ENCODE measurements at regions not wholly inside any gene's neighbourhood (a gene's known extent, or its start where the extent isn't known, plus 50 kb on each side); places are given as distances from the start of the nearest gene placed in this dataset.
A peak's percentile ranks its signal among the peaks of the same experiment; 100 is the strongest.
"Not testable (repeated sequence)": the region's sequence is repeated elsewhere in the genome, so short reads cannot be mapped to it uniquely, and the experiment has no call there.

DNA sequence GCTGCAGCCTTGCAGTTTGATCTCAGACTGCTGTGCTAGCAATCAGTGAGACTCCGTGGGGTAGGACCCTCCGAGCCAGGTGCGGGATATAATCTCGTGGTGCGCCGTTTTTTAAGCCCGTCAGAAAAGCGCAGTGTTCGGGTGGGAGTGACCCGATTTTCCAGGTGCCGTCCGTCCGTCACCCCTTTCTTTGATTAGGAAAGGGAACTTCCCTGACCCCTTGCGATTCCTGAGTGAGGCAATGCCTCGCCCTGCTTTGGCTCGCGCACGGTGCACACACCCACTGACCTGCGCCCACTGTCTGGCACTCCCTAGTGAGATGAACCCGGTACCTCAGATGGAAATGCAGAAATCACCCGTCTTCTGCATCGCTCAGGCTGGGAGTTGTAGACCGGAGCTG is 203.2 kb downstream of the SNCAIP start:
- not testable (repeated sequence) for DNase-seq

DNA sequence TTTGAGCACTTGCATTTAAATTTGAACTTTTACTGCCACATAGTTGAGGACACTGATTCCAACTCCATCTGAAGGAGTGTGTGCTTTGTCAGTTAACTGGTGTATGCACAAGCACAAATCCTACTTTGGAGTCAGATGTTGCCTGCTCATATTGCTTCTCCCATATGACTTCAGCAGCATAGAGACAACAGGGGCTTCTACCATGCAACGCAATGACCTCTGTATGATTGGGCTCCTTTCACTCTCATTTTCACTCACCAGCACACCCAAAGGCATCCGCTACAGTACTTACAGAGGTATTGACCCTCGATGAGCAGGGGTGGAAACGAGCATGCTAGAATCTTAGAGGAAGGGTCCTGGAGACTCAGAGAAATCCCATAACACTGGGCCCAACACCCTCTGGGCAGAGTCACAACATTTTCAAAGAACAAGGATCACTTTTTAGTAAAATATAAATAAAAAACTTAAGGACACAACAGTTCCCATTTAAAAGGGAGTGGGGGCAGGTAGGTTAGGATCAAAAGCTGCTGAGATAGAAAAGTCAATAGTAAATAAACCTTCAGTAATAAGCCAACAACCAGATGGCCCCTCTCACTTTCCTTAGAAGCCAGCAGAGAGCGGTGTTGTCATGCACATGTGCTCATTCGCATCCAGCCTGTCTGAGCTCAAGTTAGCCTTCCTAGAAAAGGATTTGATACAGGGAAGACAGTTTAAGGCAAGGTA is 203.8 kb downstream of the SNCAIP start:
- peak in 1 of 5 donors; percentile 3 for DNase-seq

DNA sequence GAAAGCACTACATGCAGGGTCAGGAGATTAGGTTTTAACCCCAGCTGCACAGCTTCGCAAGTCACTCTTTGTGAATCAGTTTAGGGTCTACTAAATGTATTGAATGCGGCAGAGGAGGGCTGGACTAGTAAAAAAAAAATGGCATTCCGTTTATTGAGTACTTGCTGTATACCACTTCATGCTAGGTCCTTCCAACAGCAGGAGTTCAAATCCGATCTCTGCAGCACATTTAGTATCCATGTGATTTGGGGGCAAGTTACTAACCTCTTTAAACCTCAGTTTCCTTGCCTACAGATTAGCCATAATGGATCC is 204.4 kb downstream of the SNCAIP start:
- no peak for DNase-seq

DNA sequence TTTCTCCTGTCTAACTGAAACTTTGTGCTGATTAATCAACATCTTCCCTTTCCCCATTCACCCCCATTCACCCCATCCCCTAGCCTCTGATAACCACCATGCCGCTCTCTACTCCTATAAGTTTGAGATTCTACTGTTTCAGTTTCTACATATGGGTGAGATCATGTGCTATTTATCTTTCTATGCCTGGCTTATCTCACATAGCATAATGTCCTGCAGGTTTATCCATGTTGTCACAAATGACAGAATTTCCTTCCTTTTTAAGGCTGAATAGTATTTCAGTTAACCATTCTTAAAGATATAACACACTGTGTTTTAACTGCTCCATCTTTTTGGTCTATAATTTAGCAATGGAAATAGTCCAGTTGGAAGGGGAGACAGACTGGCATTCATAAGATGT is 205.1 kb downstream of the SNCAIP start:
- no peak for DNase-seq

DNA sequence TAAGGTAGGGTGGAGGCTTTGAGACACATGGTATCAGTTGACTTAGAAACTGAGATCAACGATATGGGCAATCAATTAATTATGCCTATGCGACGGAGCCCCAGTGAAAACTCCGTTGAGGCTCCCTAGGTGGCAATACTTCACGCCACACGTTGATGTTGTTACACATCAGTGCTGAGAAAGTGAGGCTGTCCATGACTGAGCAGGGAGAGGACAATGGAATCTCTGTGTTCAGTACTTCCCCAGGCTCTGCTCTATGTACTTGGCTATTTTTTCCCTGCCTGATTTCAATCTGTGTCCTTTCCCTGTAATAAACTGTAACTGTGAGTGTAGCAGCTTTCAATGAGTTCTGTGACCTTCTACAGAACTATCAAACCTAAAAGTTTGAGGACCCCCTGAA is 211.7 kb downstream of the SNCAIP start:
- no peak for DNase-seq

DNA sequence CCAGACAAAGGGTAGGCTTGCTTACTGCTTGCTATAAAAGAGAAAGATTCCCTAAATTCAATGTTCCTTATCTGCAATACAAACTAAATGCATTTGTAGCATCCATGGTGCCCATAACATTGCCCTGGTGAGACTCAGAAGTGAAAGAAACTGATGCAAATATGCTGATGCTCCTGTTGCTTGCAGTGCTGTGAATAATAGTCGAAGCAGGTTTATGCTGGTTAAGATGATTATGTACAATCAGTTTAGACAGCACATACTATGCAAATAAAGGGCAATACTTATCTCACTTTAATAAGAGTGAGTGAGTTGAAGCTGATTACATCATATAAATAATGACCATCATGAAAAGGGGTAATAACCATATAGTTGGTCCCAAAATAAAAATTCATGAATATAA is 215.5 kb downstream of the SNCAIP start:
- DNase-seq, result no peak

DNA sequence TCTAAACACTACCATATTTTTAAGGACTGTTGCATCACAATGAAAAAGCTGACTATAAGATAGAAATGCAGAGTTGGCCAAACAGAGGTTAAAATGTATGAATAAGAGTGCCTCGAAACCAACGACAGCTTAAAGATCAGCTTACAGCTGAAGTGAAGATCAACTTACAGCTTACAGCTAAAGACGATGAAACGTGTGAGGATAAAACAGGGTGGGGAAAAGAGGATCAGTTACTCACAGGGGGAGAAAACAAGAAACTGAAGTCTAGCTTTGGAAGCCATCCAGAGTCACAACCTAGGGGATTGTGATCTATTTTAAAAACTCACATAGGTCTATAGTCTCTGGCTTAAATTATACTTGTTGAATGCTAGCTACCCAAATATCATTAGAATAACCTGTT is 220.0 kb downstream of the SNCAIP start:
- DNase-seq, result no peak

DNA sequence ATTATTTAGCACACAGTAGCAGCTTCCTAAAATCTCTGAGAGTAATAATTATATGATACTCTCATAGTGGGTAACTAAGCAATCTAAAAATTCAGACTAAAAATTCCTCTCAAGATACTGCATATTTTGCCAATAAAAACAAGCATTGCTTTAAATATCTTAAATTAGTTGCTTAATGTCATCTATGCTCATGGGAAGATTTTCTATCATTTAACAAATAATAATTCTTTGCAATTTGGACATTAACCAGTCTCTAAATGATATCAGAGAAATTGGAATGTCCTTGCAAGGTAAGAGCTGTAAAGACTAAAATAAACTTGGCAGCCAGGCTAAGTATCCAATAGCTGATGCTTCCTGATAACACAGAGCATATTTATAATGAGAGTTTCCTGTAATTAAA is 221.8 kb downstream of the SNCAIP start:
- DNase-seq, result no peak

DNA sequence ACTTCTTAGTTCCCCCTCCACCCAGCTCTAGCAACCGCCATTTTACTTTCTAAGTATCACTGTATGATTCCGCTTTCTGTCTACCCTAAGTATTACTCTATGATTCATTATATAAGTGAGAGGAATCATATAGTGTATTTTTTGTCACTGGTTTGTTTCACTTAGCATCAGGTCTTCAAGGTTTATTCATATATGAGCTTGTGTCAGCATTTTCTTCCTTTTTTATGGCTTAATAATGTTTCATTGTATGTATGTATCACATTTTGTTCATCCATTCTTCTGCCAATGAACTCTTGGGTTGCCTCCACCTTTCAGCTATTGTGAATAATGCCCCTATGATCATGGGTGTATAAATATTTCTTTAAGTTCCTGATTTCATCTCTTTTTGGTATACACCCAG is 222.8 kb downstream of the SNCAIP start:
- DNase-seq, result no peak

DNA sequence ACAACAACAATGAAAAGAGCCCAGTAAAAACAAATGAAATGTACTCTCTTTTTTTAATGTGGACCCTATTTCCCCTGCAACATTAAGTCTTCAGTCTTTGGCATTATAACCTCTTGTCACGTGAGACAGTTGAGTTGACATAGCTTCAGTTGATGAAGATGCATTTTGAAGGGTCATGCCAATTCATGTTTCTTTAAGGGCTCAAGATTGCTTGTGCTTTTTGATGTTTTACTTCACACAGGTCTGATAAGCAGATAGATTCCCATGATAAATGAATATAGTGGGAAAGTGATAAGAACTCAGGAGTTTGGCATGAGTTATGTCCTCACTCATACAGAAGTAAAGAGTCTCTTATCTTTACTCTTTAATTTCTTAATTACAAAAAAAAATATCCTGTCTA is 229.4 kb downstream of the SNCAIP start:
- no peak for DNase-seq

DNA sequence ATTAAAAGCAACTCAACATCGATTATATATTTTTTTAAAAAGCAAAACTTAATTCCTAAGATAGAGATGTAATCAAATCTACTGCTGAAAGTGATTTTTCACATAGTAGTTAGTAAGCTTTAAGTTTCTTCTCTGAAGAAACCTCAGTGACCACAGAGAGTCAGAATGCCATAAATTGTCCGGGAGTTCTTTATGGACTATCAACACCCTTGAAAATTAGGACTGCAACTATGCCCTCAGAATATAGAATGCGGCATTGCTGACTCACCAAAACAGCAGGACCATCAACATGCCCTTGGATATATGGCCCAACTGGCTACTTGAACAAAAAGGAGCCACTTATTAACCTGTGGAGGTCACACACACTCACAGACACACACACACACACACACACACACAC is 228.9 kb upstream of the SNX2 start:
- DNase-seq, result no peak

DNA sequence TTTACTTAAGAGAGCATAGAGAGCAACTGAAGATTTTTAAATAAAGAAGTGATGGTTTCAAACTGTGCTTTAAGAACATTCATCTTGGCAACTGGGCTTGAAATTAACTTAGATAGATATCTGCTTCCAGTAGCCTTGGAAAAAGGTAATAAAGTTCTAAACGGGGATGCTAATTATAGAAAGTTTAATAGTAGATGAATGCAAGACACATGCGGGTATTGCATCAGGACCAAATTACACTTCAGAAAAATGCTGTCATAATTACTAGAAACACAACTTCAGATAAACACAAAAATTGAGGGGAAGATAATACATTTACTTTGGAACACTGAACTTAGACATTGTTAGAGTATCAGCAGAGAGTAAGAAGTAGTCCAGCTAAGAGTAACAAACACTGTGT is 227.7 kb upstream of the SNX2 start:
- DNase-seq, result no peak

DNA sequence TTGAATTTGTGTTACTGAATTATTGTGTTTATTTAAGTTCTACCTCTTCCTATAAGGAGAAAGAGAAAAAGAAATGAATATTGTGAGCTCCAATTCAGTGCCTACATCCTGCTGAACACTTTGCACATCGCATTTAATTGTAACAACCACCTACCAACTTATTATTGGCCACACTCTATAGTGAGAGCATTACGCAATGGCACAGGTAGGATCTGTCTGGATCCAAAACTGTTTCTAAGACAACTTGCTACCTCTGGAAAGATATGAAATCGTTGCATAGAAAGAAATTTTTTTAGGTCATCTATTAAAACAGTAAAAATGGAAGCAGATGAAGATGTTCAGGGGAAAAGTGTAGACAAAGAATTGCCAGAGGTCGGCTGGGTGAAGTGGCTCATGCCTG is 227.2 kb upstream of the SNX2 start:
- DNase-seq, result no peak

DNA sequence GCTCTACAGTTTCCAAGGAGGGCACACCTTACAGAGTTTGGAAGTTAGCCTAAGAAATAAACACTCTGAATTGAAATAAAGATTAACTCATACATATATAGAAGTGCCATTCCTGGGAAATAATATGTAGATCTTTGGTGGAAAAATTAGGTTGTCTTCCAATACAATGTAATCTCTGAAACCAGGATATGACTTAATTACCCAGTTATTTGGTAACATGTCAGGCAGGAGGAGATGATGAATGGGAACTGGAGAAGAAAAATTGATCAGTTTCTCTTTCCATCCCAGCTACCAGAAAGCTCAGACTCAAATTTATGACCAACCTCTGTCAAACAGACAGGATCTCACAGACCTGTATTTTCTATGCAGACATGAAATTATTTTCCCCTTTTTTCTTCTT is 215.2 kb upstream of the SNX2 start:
- no peak for DNase-seq

DNA sequence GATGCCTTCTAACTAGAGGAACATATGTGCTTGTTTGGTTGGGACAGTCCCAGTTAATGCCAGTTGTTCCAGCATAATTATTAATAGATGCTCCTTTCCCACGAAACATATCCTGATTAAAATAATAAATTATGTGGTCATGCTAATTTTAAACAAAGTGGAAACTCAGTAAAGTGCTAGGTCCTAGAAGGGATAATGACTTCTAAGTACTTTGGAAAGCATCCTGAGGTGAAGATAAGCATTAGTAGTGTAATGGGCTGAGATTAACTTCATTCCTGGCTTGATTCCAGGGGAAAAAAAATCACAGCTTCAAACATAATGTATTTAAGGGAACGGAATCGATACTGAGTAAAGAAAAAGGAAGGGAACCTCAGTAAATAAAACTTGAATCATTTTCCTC is 213.7 kb upstream of the SNX2 start:
- DNase-seq, result no peak

DNA sequence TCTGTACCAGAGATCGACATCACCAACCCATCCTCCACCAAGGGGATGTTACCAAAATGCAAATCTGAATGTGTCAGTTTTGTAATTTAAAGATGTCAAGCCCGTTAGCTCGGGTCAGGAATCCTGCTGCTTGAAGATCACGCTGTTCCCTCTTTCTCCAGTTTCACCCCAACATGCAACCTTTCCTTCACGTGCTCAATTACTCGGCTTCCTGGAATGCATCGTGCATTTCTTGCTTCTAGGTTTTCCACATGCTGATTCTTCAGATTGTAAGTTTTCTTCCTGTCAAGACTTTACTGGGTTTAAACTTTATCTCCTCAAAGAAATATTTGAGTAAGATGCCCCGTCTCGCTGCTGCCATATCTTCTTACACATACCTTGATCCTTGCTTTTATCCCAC is 209.5 kb upstream of the SNX2 start:
- no peak for DNase-seq

DNA sequence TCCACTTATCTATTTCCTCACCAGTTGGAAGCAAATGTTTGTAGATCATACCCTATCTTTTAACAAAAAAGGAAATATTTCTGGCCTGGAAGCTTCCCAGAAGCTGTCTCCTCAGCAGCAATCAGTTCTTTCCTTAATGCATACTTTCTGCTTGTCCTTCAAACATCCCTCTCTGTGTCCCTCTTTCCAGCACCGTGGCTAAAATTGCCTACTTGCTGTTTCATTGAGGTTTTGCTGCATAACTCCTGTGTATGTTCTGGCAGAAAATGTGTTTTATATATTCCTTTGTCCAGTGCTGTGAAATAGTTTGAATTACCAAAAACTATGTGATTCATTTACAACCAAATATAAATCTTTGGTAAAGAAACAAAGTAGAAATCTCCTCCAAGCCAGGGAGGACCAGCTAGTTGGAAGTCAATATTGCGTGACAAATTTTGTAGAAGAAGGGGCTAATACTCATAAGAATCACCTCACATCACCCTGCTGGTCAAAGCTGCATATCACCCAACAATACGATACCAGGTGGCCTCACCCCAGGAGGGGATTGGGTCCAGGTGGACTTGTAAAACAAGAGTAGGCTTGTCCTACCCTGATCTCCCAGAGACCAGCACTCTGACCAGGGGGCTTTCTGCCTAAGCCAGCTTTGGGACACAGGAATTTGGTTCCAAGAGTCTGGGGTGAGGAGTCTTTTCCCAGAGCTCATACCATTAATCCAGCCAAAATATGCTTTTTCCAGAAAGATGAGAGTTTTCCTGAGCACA is 198.4 kb upstream of the SNX2 start:
- DNase-seq, result no peak

DNA sequence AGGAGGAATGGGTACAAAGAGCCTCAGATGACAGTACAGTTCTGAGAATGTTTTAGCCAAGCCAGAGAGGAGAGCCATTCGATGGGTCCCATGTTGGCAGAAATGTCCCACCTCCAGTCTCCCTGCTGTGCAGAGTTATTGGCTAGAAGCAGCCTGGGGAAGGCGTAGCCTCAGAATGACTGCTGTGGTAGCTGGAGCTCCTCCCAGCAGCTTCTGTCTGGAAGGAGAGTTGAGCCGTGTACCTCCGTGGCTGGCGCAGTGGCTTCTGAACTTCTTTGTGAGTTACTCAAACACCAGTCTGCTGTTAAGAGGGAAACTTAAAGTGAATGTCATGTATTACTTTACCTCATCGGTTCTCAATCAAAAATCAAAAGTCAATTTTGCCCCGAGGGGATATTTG is 193.3 kb upstream of the SNX2 start:
- DNase-seq, result no peak

DNA sequence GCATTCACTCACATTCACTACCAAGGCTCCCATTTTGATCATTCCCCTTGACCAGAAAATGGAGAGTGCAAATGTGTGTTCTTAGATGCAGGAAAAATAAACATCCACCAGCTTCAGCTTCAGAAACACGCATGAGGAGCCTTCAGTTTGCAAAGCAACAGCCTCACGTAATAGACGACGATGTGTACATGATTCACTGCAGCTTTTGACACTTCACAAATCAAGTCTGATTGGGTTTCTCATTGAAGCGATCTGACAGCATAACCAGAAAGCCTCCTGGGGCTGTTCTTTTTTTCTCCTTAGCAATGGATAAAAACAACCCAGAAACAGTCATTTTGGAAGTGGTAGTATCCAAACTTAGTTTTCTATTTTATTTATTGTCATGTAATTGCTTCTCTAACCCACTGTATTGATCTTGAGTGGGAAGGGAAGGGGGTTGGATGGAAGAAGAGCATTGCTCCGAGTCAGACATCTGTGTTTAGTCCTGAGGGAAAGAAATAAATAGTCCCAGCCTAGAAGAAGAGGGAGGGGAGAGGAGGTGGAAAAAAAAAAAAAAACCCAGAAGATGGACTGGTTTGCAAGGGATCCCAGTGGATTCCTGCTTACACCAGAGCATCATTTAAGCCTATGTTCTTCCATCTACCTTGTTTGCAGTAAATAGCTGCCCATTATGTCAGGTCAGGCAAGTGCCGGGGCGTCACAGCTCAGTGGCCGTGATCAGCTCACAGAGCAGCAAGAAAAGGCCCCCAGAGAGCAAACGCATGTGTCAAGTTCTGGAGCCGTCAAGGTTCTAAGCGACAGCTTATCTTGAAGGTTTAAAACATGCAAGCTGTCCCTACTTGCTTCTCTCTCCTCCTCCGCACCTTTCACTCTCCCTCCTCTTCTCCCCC is 190.2 kb upstream of the SNX2 start:
- no peak for DNase-seq

DNA sequence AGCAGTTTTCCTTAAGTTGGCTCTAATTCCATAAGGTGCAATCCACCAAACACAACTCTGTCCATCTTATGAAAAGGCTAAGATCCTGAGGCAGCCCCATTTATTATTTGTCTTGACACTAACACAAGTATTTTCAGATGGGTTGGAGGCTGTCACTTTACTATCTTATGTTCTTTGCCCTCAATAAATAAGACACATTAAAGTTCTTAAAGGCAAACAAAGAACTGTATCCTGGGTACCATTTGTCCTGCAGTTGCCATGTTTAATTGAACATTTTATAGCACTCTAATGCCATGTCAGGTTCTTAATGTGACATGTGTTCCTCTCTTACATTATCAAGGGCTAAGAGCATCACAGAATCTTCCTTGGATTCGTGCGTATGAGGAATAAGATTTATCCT is 189.5 kb upstream of the SNX2 start:
- DNase-seq, result no peak

DNA sequence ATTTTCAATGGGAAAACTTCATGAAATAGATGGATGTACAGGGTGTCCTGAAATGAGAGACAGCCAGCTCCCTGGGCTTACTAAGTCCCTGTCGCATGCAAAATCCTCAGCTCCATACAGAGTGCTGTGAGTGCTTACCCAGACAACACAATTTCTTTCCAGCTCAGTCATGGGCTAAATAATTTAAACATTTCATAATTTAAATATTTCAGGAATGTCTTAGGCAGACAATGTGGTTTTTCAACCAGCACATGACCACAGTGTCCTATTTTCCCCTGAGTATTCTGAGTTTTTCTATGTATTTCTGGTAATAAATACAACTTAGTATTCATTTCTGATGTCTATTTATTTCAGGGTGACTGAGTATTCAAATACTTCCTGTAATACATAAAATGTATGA is 188.5 kb upstream of the SNX2 start:
- no peak for DNase-seq

DNA sequence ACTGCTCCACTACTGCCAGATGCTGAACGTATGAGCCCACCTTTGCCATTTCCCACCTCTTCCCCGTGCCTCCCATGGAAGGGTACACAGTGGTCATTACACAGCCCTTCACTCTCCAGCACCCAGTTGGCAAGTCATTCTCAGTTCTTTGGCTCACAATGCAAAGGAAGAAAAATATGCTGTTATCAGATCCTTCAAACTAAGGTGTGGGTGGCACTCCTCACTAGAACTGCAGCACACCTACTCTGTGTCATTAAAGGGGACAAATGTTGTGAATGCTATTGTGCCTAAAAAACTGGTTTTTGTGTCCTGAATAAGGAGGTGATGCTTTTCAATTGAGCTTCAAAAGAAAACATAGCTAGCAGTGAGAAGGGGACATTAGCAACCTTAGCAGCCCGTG is 183.1 kb upstream of the SNX2 start:
- DNase-seq, result no peak

DNA sequence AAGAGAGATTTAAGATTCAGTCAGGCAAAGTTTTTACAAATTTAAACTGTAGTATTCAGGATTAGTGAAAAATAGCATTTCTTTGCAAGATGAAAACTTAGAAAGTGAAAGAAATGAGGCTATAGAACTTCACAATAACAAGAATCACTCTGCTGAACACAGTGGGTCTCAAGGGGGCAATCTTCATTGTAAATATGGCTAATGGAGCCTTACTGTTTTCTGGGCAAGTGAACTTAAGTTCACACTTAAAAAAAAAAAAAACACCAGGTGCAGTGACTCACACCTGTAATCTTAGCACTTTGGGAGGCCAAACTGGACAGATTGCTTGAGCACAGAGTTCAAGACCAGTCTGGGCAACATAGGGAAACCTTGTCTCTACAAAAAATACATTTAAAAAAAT is 175.9 kb upstream of the SNX2 start:
- no peak for DNase-seq

DNA sequence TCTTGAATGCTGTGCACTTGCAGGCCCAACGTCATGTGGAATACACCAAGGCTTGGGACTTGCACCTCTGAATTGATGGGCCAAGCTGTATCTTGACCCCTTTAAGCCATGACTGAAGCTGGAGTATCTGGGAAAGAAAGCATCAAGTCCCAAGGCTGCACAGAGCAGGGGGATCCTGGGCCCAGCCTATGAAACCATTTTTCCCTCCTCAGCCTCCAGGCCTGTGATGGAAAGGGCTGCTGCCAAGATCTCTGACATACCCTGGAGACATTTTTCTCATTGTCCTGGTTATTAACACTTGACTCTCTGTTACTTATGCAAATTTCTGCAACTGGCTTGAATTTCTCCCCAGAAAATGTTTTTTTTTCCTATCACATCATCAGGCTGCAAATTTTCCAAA is 174.0 kb upstream of the SNX2 start:
- no peak for DNase-seq

All from T-helper 1 cell (primary cell).